ENCODE measurements at regions not wholly inside any gene's neighbourhood (a gene's known extent, or its start where the extent isn't known, plus 50 kb on each side); places are given as distances from the start of the nearest gene placed in this dataset.

GRCh38 chr1:208852911-208853310 lies 608.7 kb upstream of the PLXNA2 start:
- WGBS (ENCODE audit: insufficient coverage), result 100% methylated on average over 2 of the region's 3 CpGs
- Histone ChIP-seq H3K27me3 (ENCODE audit: control insufficient read depth in 2 of 2, insufficient read depth in 2 of 2, low read length in 2 of 2) (no peaks in the 10 kb centered on the region), H3K4me2 (replicated peaks; ENCODE audit: extremely low read depth, low read length, poor library complexity, severe bottlenecking) (no peak overlapping the region), H3K9me3 (replicated peaks in 1 of 2; ENCODE audit: control insufficient read depth in 1 of 2, insufficient read depth in 1 of 2, low read length in 2 of 2) (no peaks in the 10 kb centered on the region), H3K4me1 (ENCODE audit: control insufficient read depth in 1 of 2, insufficient read depth in 2 of 2, low read length in 2 of 2) (no peaks in the 10 kb centered on the region), H3K79me2 (ENCODE audit: insufficient read depth, low read length) (no peaks in the 10 kb centered on the region), H2AFZ (ENCODE audit: insufficient read depth, low read depth, low read length, poor library complexity, severe bottlenecking) (no peak overlapping the region), H3K4me3 (replicated peaks in 1 of 3; ENCODE audit: low read depth in 2 of 3, low read length in 3 of 3) (no peak overlapping the region), H3K9ac (ENCODE audit: insufficient read depth, low read length, poor library complexity, severe bottlenecking) (no peak overlapping the region), H3K27ac (ENCODE audit: low read depth in 1 of 2, low read length in 2 of 2) (no peak overlapping the region), H4K20me1 (ENCODE audit: insufficient read depth, low read length) (no peaks in the 10 kb centered on the region), H3K36me3 (replicated peaks in 1 of 2; ENCODE audit: control insufficient read depth in 1 of 2, insufficient read depth in 2 of 2, low read length in 2 of 2) (no peaks in the 10 kb centered on the region)
- Mint-ChIP-seq H3K4me3 (no peak overlapping the region), H3K4me1 (no peaks in the 10 kb centered on the region), H3K27me3 (ENCODE audit: low read depth in 3 of 3) (peaks cover 0 to 3% (median 0%) of the 10 kb centered on the region in 3 donors), H3K9me3 (peaks cover 0 to 4% (median 2%) of the 10 kb centered on the region in 7 donors), H3K27ac (no peak overlapping the region), H3K36me3 (no peaks in the 10 kb centered on the region)
- no peak for DNase-seq
- TF ChIP-seq CTCF (IDR thresholded peaks at IDR 0.05), result no peak
- intact Hi-C loops (cut with micrococcal nuclease), result no loop called here

GRCh38 chr1:208855403-208855802 lies 611.2 kb upstream of the PLXNA2 start:
- H3K4me1 Mint-ChIP-seq, result no peaks in the 10 kb centered on the region
- H3K9me3 Mint-ChIP-seq, result peaks cover 0 to 11% (median 2%) of the 10 kb centered on the region in 7 donors
- Histone ChIP-seq H3K4me3 (replicated peaks in 1 of 3; ENCODE audit: low read depth in 2 of 3, low read length in 3 of 3) (no peak overlapping the region), H3K9ac (ENCODE audit: insufficient read depth, low read length, poor library complexity, severe bottlenecking) (no peak overlapping the region), H3K27me3 (ENCODE audit: control insufficient read depth in 2 of 2, insufficient read depth in 2 of 2, low read length in 2 of 2) (no peaks in the 10 kb centered on the region), H3K36me3 (replicated peaks in 1 of 2; ENCODE audit: control insufficient read depth in 1 of 2, insufficient read depth in 2 of 2, low read length in 2 of 2) (no peaks in the 10 kb centered on the region), H3K79me2 (ENCODE audit: insufficient read depth, low read length) (no peaks in the 10 kb centered on the region), H2AFZ (ENCODE audit: insufficient read depth, low read depth, low read length, poor library complexity, severe bottlenecking) (no peak overlapping the region), H3K4me2 (replicated peaks; ENCODE audit: extremely low read depth, low read length, poor library complexity, severe bottlenecking) (no peak overlapping the region), H3K9me3 (replicated peaks in 1 of 2; ENCODE audit: control insufficient read depth in 1 of 2, insufficient read depth in 1 of 2, low read length in 2 of 2) (no peaks in the 10 kb centered on the region), H4K20me1 (ENCODE audit: insufficient read depth, low read length) (no peaks in the 10 kb centered on the region), H3K4me1 (ENCODE audit: control insufficient read depth in 1 of 2, insufficient read depth in 2 of 2, low read length in 2 of 2) (no peaks in the 10 kb centered on the region), H3K27ac (ENCODE audit: low read depth in 1 of 2, low read length in 2 of 2) (no peak overlapping the region)
- H3K4me3 Mint-ChIP-seq, result no peak overlapping the region
- H3K36me3 Mint-ChIP-seq, result no peaks in the 10 kb centered on the region
- H3K27ac Mint-ChIP-seq, result no peak overlapping the region
- no peak for DNase-seq
- no CpG with 5 or more reads among the region's 1 CpG for WGBS (ENCODE audit: insufficient coverage)
- intact Hi-C loops (cut with micrococcal nuclease), result no loop called here
- peaks cover 0 to 3% (median 0%) of the 10 kb centered on the region in 3 donors for H3K27me3 Mint-ChIP-seq (ENCODE audit: low read depth in 3 of 3)
- TF ChIP-seq CTCF (IDR thresholded peaks at IDR 0.05), result no peak
